GM19395 (cell line): ENCODE measurements at regions not wholly inside any gene's neighbourhood (a gene's known extent, or its start where the extent isn't known, plus 50 kb on each side); places are given as distances from the start of the nearest gene placed in this dataset.
"Not testable (repeated sequence)": the region's sequence is repeated elsewhere in the genome, so short reads cannot be mapped to it uniquely, and the experiment has no call there.

Source experiments
- ATAC-seq: cut with Tn5 transposase; IDR thresholded peaks from one replicate; pipeline ENCODE4 v1.9.1; 2021; ENCODE audit warnings: mild to moderate bottlenecking, moderate library complexity; ENCODE audit not compliant: unreplicated experiment

GRCh38 chr18:40347261-40347660 lies 1607.8 kb upstream of the PIK3C3 start:
- no peak for ATAC-seq

GRCh38 chr18:40346146-40346545 lies 1608.9 kb upstream of the PIK3C3 start:
- no peak for ATAC-seq

GRCh38 chr18:40341701-40342100 lies 1613.3 kb upstream of the PIK3C3 start:
- ATAC-seq: no peak

GRCh38 chr18:40338284-40338683 lies 1616.8 kb upstream of the PIK3C3 start:
- no peak for ATAC-seq

- no peak for ATAC-seq
Observed at GRCh38 chr18:40326985-40327384, 1628.0 kb upstream of the PIK3C3 start.

GRCh38 chr18:40325988-40326387 lies 1629.0 kb upstream of the PIK3C3 start:
- no peak for ATAC-seq

- ATAC-seq: no peak
Observed at GRCh38 chr18:40314199-40314598, 1640.8 kb upstream of the PIK3C3 start.

- ATAC-seq: no peak
Observed at GRCh38 chr18:40313030-40313642, 1641.9 kb upstream of the PIK3C3 start.

GRCh38 chr18:40307627-40308026 lies 1647.4 kb upstream of the PIK3C3 start:
- no peak for ATAC-seq

- no peak for ATAC-seq
Observed at GRCh38 chr18:40296717-40297413, 1658.2 kb upstream of the PIK3C3 start.

- no peak for ATAC-seq
Observed at GRCh38 chr18:40292985-40293710, 1661.9 kb upstream of the PIK3C3 start.

GRCh38 chr18:40283560-40283959 lies 1671.5 kb upstream of the PIK3C3 start:
- no peak for ATAC-seq

GRCh38 chr18:40281356-40281755 lies 1673.7 kb upstream of the PIK3C3 start:
- not testable (repeated sequence) for ATAC-seq

- no peak for ATAC-seq
Observed at GRCh38 chr18:40274618-40275196, 1680.3 kb upstream of the PIK3C3 start.

GRCh38 chr18:40272630-40273231 lies 1682.3 kb upstream of the PIK3C3 start:
- no peak for ATAC-seq

- no peak for ATAC-seq
Observed at GRCh38 chr18:40259115-40259835, 1695.8 kb upstream of the PIK3C3 start.

- ATAC-seq: no peak
Observed at GRCh38 chr18:40258311-40258710, 1696.7 kb upstream of the PIK3C3 start.

- no peak for ATAC-seq
Observed at GRCh38 chr18:40250236-40250635, 1704.8 kb upstream of the PIK3C3 start.

GRCh38 chr18:40249390-40250080 lies 1705.5 kb upstream of the PIK3C3 start:
- no peak for ATAC-seq

GRCh38 chr18:40245612-40246011 lies 1709.4 kb upstream of the PIK3C3 start:
- ATAC-seq: not testable (repeated sequence)
